Vagina (tissue), 2 donors: ENCODE measurements at regions not wholly inside any gene's neighbourhood (a gene's known extent, or its start where the extent isn't known, plus 50 kb on each side); places are given as distances from the start of the nearest gene placed in this dataset.

Experiments used
- DNase-seq, 2 donors: peaks; one replicate each; pipeline ENCODE4 v3.0.0-alpha.2; 2017; ENCODE audit errors: extremely low spot score in 2 of 2
- H3K27ac ChIP-seq: fragments of 200-600 bp; sonication (generic); one replicate; pipeline ENCODE4 v1.5.1; 2019
- H3K27me3 ChIP-seq: fragments of 200-600 bp; sonication (generic); one replicate; pipeline ENCODE4 v1.5.1; 2019
- H3K36me3 ChIP-seq, 2 donors: fragments of 200-600 bp; sonication (generic); one replicate each; pipeline ENCODE4 v1.5.1; 2017 to 2019
- H3K4me1 ChIP-seq: fragments of 200-600 bp; sonication (generic); one replicate; pipeline ENCODE4 v1.5.1; 2019
- H3K4me3 ChIP-seq, 2 donors: fragments of 200-600 bp; sonication (generic); 1 replicate in 1 of 2; 2 replicates in 1 of 2; pipeline ENCODE4 v1.5.1; 2016 to 2019
- H3K9me3 ChIP-seq: fragments of 200-600 bp; sonication (generic); one replicate; pipeline ENCODE4 v1.5.1; 2019
- CTCF ChIP-seq, 3 experiments: fragments of 450-650 bp in 2 of 3; fragments of 200-600 bp in 1 of 3; sonication (generic) in 1 of 3; IDR thresholded peaks; one replicate each; pipeline ENCODE4 v1.5.1; 2017 to 2019; ENCODE audit warnings: antibody characterized with exemption in 3 of 3, mild to moderate bottlenecking in 2 of 3, moderate library complexity in 2 of 3
- POLR2A ChIP-seq, 2 donors: fragments of 450-650 bp; IDR thresholded peaks; one replicate each; pipeline ENCODE4 v1.6.1; 2017; ENCODE audit warnings: antibody characterized with exemption in 2 of 2, mild to moderate bottlenecking in 2 of 2, moderate library complexity in 2 of 2
- POLR2AphosphoS5 ChIP-seq, 2 donors: sonication (generic); formaldehyde crosslinking; IDR thresholded peaks; one replicate each; pipeline ENCODE4 v1.9.0; 2017; ENCODE audit warnings: antibody characterized with exemption in 2 of 2, mild to moderate bottlenecking in 2 of 2, low read depth in 1 of 2; ENCODE audit not compliant: insufficient read depth in 1 of 2
- intact Hi-C: fragments of 100-400 bp; cut with DNase I; formaldehyde crosslinking; loops from one replicate; pipeline ENCODE4 v1.15.1; 2023

DNA sequence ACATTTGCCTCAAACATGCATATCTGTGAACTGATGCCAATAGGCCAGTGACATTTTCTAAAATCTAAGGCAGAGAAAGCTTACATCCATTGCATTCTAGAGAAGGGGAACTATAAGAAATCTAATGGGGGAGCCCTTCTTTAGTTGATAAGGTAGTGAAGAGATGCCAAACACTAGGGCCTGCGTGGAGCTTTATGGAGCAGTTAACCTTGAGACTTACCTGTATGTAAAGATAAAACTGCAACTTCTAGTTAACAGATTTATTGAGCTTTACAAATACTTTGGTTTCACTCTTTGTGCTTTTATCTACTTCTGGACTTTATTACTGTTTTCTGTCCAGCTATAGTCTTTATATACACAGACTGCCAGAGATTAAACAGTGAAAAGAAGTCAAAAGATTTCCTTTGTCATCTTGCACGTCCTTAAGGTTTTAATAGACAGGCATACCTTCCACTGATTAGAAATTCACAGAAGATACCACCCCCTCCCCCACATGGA is 457.6 kb downstream of the KLF12 start:
- Histone ChIP-seq H3K27ac (peak overlapping the region; percentile 37), H3K36me3 (no peaks in the 10 kb centered on the region), H3K27me3 (no peaks in the 10 kb centered on the region), H3K9me3 (no peaks in the 10 kb centered on the region), H3K4me1 (no peaks in the 10 kb centered on the region), H3K4me3 (no peak overlapping the region)
- TF ChIP-seq CTCF (IDR thresholded peaks at IDR 0.05) (no peak), POLR2AphosphoS5 (IDR thresholded peaks at IDR 0.05; ENCODE audit: insufficient read depth in 1 of 2, low read depth in 1 of 2) (no peak), POLR2A (IDR thresholded peaks at IDR 0.05) (no peak)
- intact Hi-C loops: no loop called here
- DNase-seq: no peak

DNA sequence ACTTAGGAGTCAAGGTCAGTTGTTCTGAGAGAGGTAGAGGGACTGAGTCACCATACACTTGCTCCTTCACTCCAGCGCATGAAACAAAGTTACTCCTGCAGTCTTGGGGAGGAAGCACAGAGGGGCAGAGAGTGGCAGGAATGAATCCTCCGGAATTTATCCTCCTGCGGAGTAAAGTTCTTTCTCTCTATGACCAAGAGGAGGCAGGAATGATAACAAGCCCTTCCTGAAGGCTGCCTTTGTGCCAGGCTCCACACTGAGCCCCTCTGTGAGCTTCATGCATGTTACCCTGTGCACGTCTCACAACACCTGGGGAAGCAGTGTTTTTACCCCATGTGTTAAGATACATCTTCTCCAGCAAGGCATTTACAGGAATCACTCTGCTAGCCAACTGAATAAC is 458.4 kb downstream of the KLF12 start:
- no peaks in the 10 kb centered on the region for H3K36me3 ChIP-seq
- H3K27me3 ChIP-seq: no peaks in the 10 kb centered on the region
- DNase-seq: no peak
- intact Hi-C loops: no loop called here
- H3K27ac ChIP-seq: no peak overlapping the region
- H3K4me3 ChIP-seq: no peak overlapping the region
- no peaks in the 10 kb centered on the region for H3K4me1 ChIP-seq
- TF ChIP-seq POLR2AphosphoS5 (IDR thresholded peaks at IDR 0.05; ENCODE audit: insufficient read depth in 1 of 2, low read depth in 1 of 2) (no peak), POLR2A (IDR thresholded peaks at IDR 0.05) (no peak), CTCF (IDR thresholded peaks at IDR 0.05) (no peak)
- H3K9me3 ChIP-seq: no peaks in the 10 kb centered on the region

GRCh38 chr13:73674570-73674969 is 459.6 kb downstream of the KLF12 start:
- Histone ChIP-seq H3K36me3 (no peaks in the 10 kb centered on the region), H3K9me3 (no peaks in the 10 kb centered on the region), H3K4me3 (no peak overlapping the region), H3K4me1 (no peaks in the 10 kb centered on the region), H3K27me3 (no peaks in the 10 kb centered on the region), H3K27ac (no peak overlapping the region)
- intact Hi-C loops: no loop called here
- no peak for TF ChIP-seq POLR2A (IDR thresholded peaks at IDR 0.05)
- no peak for DNase-seq

- H3K4me1 ChIP-seq: no peaks in the 10 kb centered on the region
- intact Hi-C loops: no loop called here
- H3K4me3 ChIP-seq: no peak overlapping the region
- no peak for DNase-seq
- no peaks in the 10 kb centered on the region for H3K9me3 ChIP-seq
- H3K27me3 ChIP-seq: no peaks in the 10 kb centered on the region
- no peaks in the 10 kb centered on the region for H3K36me3 ChIP-seq
- no peak overlapping the region for H3K27ac ChIP-seq
- TF ChIP-seq CTCF (IDR thresholded peaks at IDR 0.05) (no peak), POLR2AphosphoS5 (IDR thresholded peaks at IDR 0.05; ENCODE audit: insufficient read depth in 1 of 2, low read depth in 1 of 2) (no peak), POLR2A (IDR thresholded peaks at IDR 0.05) (no peak)
These were observed 460.3 kb downstream of the KLF12 start for GRCh38 chr13:73673931-73674330.

- Histone ChIP-seq H3K27me3 (no peaks in the 10 kb centered on the region), H3K9me3 (no peaks in the 10 kb centered on the region), H3K4me1 (no peaks in the 10 kb centered on the region), H3K36me3 (no peaks in the 10 kb centered on the region), H3K27ac (no peak overlapping the region), H3K4me3 (no peak overlapping the region)
- no peak for DNase-seq
- intact Hi-C loops: no loop called here
- TF ChIP-seq POLR2A (IDR thresholded peaks at IDR 0.05): no peak
- no peak for TF ChIP-seq CTCF (IDR thresholded peaks at IDR 0.05)
- TF ChIP-seq POLR2AphosphoS5 (IDR thresholded peaks at IDR 0.05; ENCODE audit: insufficient read depth in 1 of 2, low read depth in 1 of 2): no peak
These were observed 461.7 kb downstream of the KLF12 start for GRCh38 chr13:73672492-73672891.

- Histone ChIP-seq H3K4me1 (no peaks in the 10 kb centered on the region), H3K4me3 (no peak overlapping the region), H3K36me3 (no peaks in the 10 kb centered on the region), H3K27me3 (no peaks in the 10 kb centered on the region), H3K27ac (no peak overlapping the region), H3K9me3 (no peaks in the 10 kb centered on the region)
- TF ChIP-seq POLR2A (IDR thresholded peaks at IDR 0.05): no peak
- TF ChIP-seq POLR2AphosphoS5 (IDR thresholded peaks at IDR 0.05; ENCODE audit: insufficient read depth in 1 of 2, low read depth in 1 of 2): no peak
- TF ChIP-seq CTCF (IDR thresholded peaks at IDR 0.05): no peak
- intact Hi-C loops: no loop called here
- no peak for DNase-seq
These were observed 462.5 kb downstream of the KLF12 start for GRCh38 chr13:73671732-73672131.
